GDM1 (cell line): ENCODE measurements at regions not wholly inside any gene's neighbourhood (a gene's known extent, or its start where the extent isn't known, plus 50 kb on each side); places are given as distances from the start of the nearest gene placed in this dataset.

Experiments
- DNase-seq: peaks from one replicate; lab custom pipeline; 2025; lab: John Stamatoyannopoulos, UW

DNA sequence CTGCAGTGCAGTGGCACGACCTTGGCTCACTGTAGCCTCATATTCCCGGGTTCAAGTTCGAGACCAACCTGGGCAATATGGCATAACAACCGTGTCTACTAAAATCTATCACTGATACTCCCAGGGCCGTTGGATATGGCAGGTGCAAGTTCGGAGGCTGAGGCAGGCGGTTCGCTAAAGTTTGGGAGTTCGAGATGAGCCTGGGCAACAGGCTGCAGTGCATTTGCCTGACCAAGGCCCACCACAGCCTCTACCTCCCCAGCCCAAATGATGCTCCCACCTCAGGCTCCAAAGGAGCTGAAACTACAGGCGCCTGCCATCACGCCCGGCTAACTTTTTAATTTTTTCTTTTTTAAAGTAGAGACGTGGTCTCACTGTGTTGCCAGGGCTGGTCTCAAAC, 177.1 kb upstream of the ALG10B start:
- no peak for DNase-seq

DNA sequence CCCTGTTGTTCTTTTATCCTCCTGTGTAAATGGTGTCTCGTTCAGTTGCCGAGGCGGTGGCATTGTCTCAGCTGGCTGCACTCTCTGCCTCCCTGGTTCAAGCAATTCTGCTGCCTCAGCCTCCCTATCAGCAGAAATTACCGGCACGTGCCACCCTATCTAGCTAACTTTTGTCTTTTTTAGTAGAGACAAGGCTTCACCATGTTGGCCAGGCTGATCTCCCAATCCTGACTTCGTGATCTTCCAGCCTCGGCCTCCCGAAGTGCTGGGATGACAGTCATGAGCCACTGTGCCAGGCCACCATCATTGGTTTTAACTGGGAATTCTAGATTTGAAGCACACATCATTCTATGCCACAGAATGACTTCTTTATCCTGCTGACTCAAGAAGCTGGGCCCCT, 175.3 kb upstream of the ALG10B start:
- no peak for DNase-seq

DNA sequence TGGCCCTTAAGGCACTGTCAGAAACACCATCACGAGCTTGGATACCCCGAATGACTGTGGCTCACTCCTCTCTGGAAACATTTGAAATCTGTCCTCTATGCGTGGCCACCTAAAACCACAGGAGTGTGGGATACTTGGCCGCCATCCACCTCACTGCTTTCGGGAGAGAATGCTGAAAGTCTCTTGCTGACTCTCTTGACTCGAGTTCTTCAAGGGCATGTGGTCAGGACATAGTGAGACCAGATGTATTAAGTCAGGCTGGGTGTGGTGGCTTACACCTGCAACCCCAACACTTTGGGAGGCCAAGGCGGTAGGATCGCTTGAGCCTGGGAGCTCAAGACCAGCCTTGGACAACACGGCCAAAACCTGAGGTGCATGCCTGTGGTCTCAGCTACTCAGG, 174.7 kb upstream of the ALG10B start:
- DNase-seq: no peak

- no peak for DNase-seq
These were observed 173.6 kb upstream of the ALG10B start for GRCh38 chr12:38142974-38143373.

GRCh38 chr12:38144049-38144448, 172.5 kb upstream of the ALG10B start:
- no peak for DNase-seq

- no peak for DNase-seq
These were observed 171.8 kb upstream of the ALG10B start for GRCh38 chr12:38144601-38145436.

DNA sequence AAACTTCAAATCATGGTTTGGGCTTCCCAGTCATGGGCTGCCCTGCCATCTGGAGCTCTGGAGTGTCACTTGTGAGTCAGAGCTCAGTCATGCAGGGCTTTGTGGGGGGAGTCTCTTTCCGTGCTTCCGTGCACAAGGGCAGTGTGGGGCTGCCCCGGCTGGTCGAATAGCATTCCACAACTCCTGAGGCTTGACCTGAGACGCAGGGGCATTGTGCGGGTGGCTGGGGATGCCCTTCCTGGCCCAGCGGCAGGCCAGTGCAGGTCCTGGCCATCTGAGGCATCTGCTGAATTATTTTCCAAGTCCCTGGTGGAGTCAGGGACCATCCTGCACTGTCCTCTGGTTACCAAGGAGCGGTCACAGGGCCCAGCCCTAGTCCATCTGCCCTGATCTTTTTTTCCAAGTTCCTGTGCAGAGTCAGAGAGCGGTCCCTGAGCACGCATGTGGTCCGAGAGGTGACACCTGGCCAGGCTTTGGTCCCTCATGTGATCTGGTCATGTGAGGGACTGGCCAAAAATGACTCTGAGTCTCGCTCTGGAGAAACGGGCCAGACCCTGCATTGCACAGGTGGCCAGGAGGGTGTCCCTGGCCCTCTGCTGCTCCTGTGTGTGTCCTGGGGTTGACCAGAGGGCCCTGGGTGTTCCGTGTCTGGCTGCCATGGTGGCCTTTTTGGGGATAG, 167.0 kb upstream of the ALG10B start:
- no peak for DNase-seq

GRCh38 chr12:38151991-38152700, 164.4 kb upstream of the ALG10B start:
- DNase-seq: no peak

DNA sequence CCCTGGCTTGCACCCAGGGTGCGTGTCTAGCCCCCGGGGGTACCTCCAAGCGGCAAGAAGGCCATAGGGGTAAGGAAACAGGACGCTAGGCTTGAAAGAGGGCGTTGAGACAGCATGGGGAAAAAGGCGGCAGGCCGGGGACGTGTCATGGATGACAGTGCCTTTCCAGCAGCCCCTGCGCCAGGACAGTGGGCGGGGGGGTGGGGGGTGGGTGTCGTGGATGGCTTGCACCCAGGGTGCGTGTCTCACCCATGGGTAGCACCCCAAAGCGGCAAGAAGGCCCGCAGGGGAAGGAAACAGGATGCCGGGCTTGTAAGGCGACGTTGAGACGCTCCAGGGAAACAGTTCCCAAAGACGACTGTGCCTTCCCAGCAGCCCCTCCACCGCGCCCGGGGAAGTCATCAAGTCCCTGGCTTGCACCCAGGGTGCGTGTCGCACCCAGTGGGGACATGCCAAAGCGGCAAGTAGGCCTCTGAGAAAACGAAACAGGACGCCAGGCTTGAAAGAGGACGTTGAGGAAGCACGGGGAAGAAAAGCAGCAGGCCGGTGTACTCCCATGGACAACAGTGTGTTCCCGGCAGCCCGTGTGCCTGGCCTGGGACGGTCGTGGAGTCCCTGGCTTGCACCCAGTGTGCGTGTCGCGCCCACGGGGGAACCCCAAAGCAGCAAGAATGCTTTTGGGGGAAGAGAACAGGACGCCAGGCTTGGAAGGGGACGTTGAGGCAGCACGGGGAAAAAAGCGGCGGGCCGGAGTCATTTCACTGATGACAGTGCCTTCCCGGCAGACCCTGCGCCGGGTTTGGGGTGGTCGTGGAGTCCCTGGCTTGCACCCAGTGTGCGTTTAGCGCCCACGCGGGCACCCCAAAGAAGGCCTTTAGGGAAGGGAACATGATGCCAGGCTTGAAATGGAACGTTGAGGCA, 163.5 kb upstream of the ALG10B start:
- DNase-seq: no peak

DNA sequence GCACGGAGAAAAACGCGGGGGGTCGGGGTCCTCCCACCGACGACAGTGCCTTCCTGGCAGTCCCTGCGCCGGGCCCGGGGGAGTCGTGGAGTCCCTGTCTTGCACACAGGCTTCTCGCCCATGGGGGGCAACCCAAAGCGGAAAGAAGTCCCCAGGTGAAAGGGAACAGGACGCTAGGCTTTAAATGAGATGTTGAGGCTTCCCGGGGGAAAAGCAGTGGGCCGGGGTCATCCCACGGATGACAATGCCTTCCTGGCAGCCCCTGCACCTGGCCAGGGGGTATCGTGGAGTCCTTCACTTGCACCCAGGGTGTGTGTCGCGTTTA, 162.9 kb upstream of the ALG10B start:
- DNase-seq: no peak

GRCh38 chr12:38154096-38155019, 162.2 kb upstream of the ALG10B start:
- DNase-seq: no peak

DNA sequence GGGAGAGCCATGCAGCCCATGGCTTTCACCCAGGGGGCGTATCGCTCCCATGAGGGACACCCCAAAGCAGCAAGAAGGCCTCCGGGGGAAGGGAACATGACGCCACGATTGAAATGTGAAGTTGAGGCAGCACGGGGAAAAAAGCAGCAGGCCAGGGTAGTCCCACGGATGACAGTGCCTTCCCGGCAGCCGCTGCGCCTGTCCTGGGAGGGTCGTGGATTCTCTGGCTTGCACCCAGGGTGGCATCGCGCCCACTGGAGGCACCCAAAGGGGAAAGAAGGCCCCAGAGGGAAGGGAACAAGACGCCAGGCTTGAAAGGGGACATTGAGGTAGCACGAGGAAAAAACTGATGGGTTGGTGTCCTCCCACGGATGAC, 161.6 kb upstream of the ALG10B start:
- no peak for DNase-seq

- no peak for DNase-seq
These were observed 160.8 kb upstream of the ALG10B start for GRCh38 chr12:38155526-38156496.

- DNase-seq: no peak
These were observed 159.9 kb upstream of the ALG10B start for GRCh38 chr12:38156497-38157245.

DNA sequence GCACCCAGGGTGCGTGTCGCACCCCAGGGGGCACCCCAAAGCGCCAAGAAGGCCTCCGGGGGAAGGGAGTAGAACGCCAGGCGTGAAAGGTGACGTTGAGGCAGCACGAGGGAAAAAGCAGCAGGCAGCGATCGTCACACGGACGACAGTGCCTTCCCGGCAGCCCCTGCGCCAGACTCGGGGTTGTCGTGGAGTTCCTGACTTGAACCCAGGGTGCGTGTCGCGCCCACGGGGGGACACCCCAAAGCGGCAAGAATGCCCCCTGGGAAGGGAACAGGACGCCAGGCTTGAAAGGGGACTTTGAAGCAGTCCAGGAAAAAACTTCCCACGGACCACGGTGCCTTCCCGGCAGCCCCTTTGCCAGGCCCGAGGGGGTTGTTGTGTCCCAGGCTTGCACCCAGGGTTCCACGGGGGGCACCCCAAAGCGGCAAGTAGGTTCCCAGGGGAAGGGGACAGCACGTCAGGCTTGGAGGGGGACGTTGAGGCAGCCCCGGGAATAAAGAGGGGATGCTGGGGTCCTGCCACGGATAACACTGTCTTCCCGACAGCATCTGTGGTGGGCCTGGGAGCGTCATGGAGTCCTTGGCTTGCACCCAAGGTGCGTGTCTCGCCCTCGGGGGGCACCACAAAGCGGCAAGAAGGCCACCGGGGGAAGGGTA, 159.2 kb upstream of the ALG10B start:
- no peak for DNase-seq

DNA sequence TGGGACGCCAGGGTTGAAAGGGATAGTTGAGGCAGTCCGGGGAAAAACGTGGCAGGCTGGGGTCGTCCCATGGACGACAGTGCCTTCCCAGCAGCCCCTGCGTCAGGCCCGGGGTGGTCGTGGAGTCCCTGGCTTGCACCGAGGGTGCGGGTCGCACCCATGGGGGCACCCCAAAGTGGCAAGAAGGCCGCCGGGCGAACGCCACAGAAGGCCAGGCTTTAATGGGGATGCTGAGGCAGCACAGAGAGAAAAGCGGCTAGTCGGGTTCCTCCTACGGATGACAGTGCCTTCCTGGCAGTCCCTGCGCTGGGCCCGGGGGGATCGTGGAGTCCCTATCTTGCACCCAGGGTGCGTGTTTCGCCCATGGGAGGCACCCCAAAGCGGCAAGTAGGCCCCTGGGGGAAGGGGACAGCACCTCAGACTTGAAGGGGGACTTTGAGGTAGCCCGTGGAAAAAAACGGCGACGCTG, 158.6 kb upstream of the ALG10B start:
- DNase-seq: no peak

DNA sequence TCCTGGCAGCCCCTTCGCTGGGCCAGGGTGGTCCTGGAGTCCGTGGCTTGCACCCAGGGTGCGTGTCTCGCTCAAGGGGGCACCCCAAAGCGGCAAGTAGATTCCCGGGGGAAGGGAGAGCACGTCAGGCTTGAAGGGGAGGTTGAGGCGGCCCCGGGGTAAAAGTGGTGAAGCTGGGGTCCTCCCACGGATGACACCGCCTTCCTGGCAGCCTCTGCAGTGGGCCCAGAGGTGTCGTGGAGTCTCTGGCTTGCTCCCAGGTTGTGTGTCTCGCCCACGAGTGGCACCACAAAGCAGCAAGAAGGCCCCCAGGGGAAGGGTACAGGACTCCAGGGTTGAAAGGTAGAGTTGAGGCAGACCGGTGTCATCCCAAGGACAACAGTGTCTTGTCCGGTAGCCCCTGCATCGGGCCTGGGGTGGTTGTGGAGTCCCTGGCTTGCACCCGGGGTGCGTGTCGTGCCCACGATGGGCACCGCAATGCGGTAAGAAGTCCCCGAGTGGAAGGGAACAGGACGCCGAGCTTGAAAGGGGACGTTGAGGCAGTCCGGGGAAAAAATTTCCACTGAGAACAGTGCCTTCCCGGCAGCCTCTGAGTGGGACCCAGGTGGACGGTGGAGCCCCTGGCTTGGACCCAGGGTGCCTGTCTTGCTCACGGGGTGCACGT, 158.0 kb upstream of the ALG10B start:
- no peak for DNase-seq

DNA sequence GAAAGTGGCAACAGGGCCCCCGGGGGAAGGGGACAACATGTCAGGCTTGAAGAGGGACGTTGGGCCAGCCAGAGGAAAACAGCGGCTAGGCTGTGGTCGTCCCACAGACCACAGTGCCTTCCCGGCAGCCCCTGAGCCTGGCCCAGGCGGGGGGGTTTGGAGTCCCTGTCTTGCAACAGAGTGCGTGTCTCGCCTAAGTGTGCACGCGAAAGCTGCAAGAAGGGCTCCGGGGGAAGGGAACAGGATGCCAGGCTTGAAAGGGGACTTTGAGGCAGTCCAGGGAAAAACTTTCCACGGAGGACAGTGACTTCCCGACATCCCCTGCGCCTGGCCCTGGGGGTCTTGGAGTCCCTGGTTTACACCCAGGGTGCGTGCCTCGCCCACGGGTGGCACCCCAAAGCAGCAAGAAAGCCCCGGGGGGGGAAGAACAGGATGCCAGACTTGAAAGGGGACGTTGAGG, 157.5 kb upstream of the ALG10B start:
- peak; percentile 38 for DNase-seq
